IMR-90 (cell line): ENCODE measurements at regions not wholly inside any gene's neighbourhood (a gene's known extent, or its start where the extent isn't known, plus 50 kb on each side); places are given as distances from the start of the nearest gene placed in this dataset.

Experiments used
- ATAC-seq: fragments of 200-7000 bp; cut with Tn5 transposase; 2 replicates; pipeline ENCODE4 v1.9.1; 2020; ENCODE audit warnings: low read depth, mild to moderate bottlenecking, moderate library complexity
- BruUV-seq: library from RNA; stranded (reverse); fragments of 400-500 nt; replicated peaks from 2 replicates; lab custom pipeline; 2021; lab: Mats Ljungman, UMichigan
- CTCF ChIA-PET: fragments of 300-600 bp; formaldehyde crosslinking; extraction: SDS; loops from one replicate; lab custom pipeline; 2021; ENCODE audit warnings: antibody characterized with exemption; lab: Yijun Ruan, JAX
- POLR2A ChIA-PET: fragments of 300-600 bp; sonication (Branson Sonifier 250); formaldehyde crosslinking; loops from one replicate; lab custom pipeline; 2022; ENCODE audit warnings: antibody characterized with exemption; ENCODE audit not compliant: unreplicated experiment; lab: Charles Lee
- DNase-seq: peaks from one replicate; pipeline ENCODE4 v3.0.0; 2013
- H2AFZ ChIP-seq: replicated peaks from 2 replicates; pipeline ENCODE3; 2013; ENCODE audit warnings: low read length, mild to moderate bottlenecking; ENCODE audit not compliant: poor library complexity
- H2AK5ac ChIP-seq: 2 replicates; pipeline ENCODE4 v1.6.1; 2013; ENCODE audit warnings: low read depth, low read length, inconsistent platforms
- H2AK9ac ChIP-seq: replicated peaks from 2 replicates; pipeline ENCODE3; 2013; ENCODE audit warnings: mild to moderate bottlenecking, low read depth, low read length, moderate library complexity; ENCODE audit not compliant: poor library complexity
- H2BK120ac ChIP-seq: 2 replicates; pipeline ENCODE4 v1.6.1; 2013; ENCODE audit warnings: low read depth, low read length, inconsistent platforms
- H2BK15ac ChIP-seq: 3 replicates; pipeline ENCODE4 v1.6.1; 2013; ENCODE audit warnings: low read depth, low read length, inconsistent platforms
- H2BK20ac ChIP-seq: 2 replicates; pipeline ENCODE4 v1.6.1; 2013; ENCODE audit warnings: low read depth, mild to moderate bottlenecking, inconsistent platforms, low read length, moderate library complexity
- H2BK5ac ChIP-seq: 2 replicates; pipeline ENCODE4 v1.6.1; 2013; ENCODE audit warnings: mild to moderate bottlenecking, low read depth, low read length, inconsistent platforms; ENCODE audit not compliant: poor library complexity, severe bottlenecking
- H3K14ac ChIP-seq: replicated peaks from 2 replicates; pipeline ENCODE4 v1.6.1; 2013; ENCODE audit warnings: low read depth, low read length, inconsistent platforms
- H3K18ac ChIP-seq: 2 replicates; pipeline ENCODE4 v1.6.1; 2013; ENCODE audit warnings: low read depth, low read length, control low read depth
- H3K23ac ChIP-seq: 2 replicates; pipeline ENCODE4 v1.6.1; 2013; ENCODE audit warnings: low read depth, low read length, inconsistent platforms
- H3K27ac ChIP-seq: 2 replicates; pipeline ENCODE4 v1.5.1; 2013; ENCODE audit warnings: mild to moderate bottlenecking, control low read depth, low read length; ENCODE audit not compliant: insufficient read depth
- H3K27me3 ChIP-seq: 2 replicates; pipeline ENCODE4 v1.6.1; 2013; ENCODE audit warnings: low read length; ENCODE audit not compliant: control insufficient read depth, insufficient read depth
- H3K36me3 ChIP-seq: 2 replicates; pipeline ENCODE4 v1.6.1; 2013; ENCODE audit warnings: low read length, mixed read lengths; ENCODE audit not compliant: control insufficient read depth, insufficient read depth
- H3K4ac ChIP-seq: 2 replicates; pipeline ENCODE4 v1.6.1; 2013; ENCODE audit warnings: low read depth, low read length, inconsistent platforms
- H3K4me1 ChIP-seq: 2 replicates; pipeline ENCODE4 v1.6.1; 2013; ENCODE audit warnings: low read length, mixed read lengths; ENCODE audit not compliant: control insufficient read depth, insufficient read depth
- H3K4me2 ChIP-seq: 2 replicates; pipeline ENCODE4 v1.6.1; 2013; ENCODE audit warnings: low read depth, mild to moderate bottlenecking, control low read depth, low read length, moderate library complexity
- H3K4me3 ChIP-seq: 2 replicates; pipeline ENCODE4 v1.5.1; 2013; ENCODE audit warnings: low read depth, mild to moderate bottlenecking, control low read depth, low read length, moderate library complexity; ENCODE audit not compliant: insufficient read depth
- H3K56ac ChIP-seq: 2 replicates; pipeline ENCODE4 v1.6.1; 2013; ENCODE audit warnings: low read length, inconsistent platforms; ENCODE audit not compliant: insufficient read depth; ENCODE audit errors: extremely low read depth
- H3K79me1 ChIP-seq, 2 experiments: 2 replicates each; pipeline ENCODE4 v1.6.1; 2013; ENCODE audit warnings: low read length in 2 of 2, inconsistent platforms in 1 of 2, low read depth in 1 of 2
- H3K9ac ChIP-seq: 2 replicates; pipeline ENCODE4 v1.6.1; 2013; ENCODE audit warnings: low read depth, low read length, control low read depth
- H3K9me1 ChIP-seq: 2 replicates; pipeline ENCODE4 v1.6.1; 2013; ENCODE audit warnings: low read length, inconsistent platforms; ENCODE audit not compliant: insufficient read depth
- H3K9me3 ChIP-seq: 2 replicates; pipeline ENCODE4 v1.6.1; 2013; ENCODE audit warnings: low read length; ENCODE audit not compliant: control insufficient read depth, insufficient read depth
- H4K20me1 ChIP-seq: 2 replicates; pipeline ENCODE4 v1.6.1; 2013; ENCODE audit warnings: low read length, inconsistent platforms; ENCODE audit not compliant: insufficient read depth
- H4K5ac ChIP-seq: 2 replicates; pipeline ENCODE4 v1.6.1; 2013; ENCODE audit warnings: mild to moderate bottlenecking, low read depth, low read length, control low read depth
- H4K8ac ChIP-seq, 2 experiments: 2 replicates each; pipeline ENCODE4 v1.6.1; 2013; ENCODE audit warnings: low read depth in 2 of 2, low read length in 2 of 2, control low read depth in 1 of 2, inconsistent platforms in 1 of 2
- H4K91ac ChIP-seq: 2 replicates; pipeline ENCODE4 v1.6.1; 2013; ENCODE audit warnings: low read depth, low read length, inconsistent platforms; ENCODE audit not compliant: insufficient read depth
- CEBPB ChIP-seq: IDR thresholded peaks from 2 replicates; pipeline ENCODE4 v1.6.1; 2012; ENCODE audit warnings: low read depth, low read length, improper control_type of control experiment
- WGBS, 2 experiments: methylation state at CpG; one replicate each; pipeline versions ENCODE4 v1.1.5 to v1.1.7; 2013; ENCODE audit warnings: missing lambda C conversion rate in 2 of 2; ENCODE audit not compliant: insufficient read length in 1 of 2; ENCODE audit errors: extremely low coverage in 2 of 2; 5-methylcytosine and 5-hydroxymethylcytosine counted together
- dilution Hi-C: fragments of 300-500 bp; cut with HindIII; formaldehyde crosslinking; loops from one replicate; pipeline ENCODE4 v1.14.3; 2018; ENCODE audit warnings: low sequenced_read_pairs; ENCODE audit not compliant: unreplicated experiment
- in situ Hi-C: fragments of 300-500 bp; cut with MboI; formaldehyde crosslinking; loops from 3 replicates; pipeline ENCODE4 v1.14.3; 2019; ENCODE audit warnings: low sequenced_read_pairs, inconsistent platforms, mixed read lengths
- intact Hi-C: fragments of 100-400 bp; cut with micrococcal nuclease; formaldehyde crosslinking; loops from 2 replicates; pipeline ENCODE4 v1.10.0; 2022

- Histone ChIP-seq H2AFZ (no peak overlapping the region), H3K4me1 (peaks cover 26% of the 10 kb centered on the region), H2BK20ac (peak overlapping the region; percentile 97), H3K27ac (no peak overlapping the region), H3K4me3 (no peak overlapping the region), H3K23ac (peak overlapping the region; percentile 8; the same call in 1 of the 2 replicates), H3K18ac (peak overlapping the region; percentile 91; the same call in 1 of the 2 replicates), H4K20me1 (0 out of 2 replicates have a peak, but pooled peaks cover 4% of the 10 kb centered on the region), H3K9ac (peak overlapping the region; percentile 44; the same call in 1 of the 2 replicates), H2BK15ac (peak overlapping the region; percentile 65; the same call in 1 of the 3 replicates), H3K4me2 (no peak overlapping the region), H3K27me3 (no peaks in the 10 kb centered on the region), H2AK5ac (no peak overlapping the region), H3K4ac (peak overlapping the region; percentile 17; the same call in 1 of the 2 replicates), H2BK5ac (peak overlapping the region; percentile 83), H4K91ac (peak overlapping the region; percentile 75), H4K8ac (peak overlapping the region; percentile 58 to 78; a peak in 3 of 4 replicates), H3K56ac (no peak overlapping the region), H3K79me1 (no peaks in the 10 kb centered on the region), H3K36me3 (no peaks in the 10 kb centered on the region), H3K9me3 (peaks cover 5% of the 10 kb centered on the region; the same call in 1 of the 2 replicates), H3K14ac (peak overlapping the region; percentile 50), H4K5ac (peak overlapping the region; percentile 76; the same call in 1 of the 2 replicates), H2BK120ac (peak overlapping the region; percentile 85), H2AK9ac (no peak overlapping the region), H3K9me1 (peaks cover 18% of the 10 kb centered on the region; the same call in 1 of the 2 replicates)
- in situ Hi-C loops = no loop called here
- ATAC-seq (no peak), DNase-seq (peak; percentile 29)
- intact Hi-C loops = no loop called here
- CTCF ChIA-PET = interaction anchor here (0.6 kb wide), 2 partner anchors 21 to 265 kb away, joined by 3 to 6 read pairs; no protein-coding TSS in a partner anchor
- no TSS peak for BruUV-seq
- dilution Hi-C loops = no loop called here
- POLR2A ChIA-PET = no interaction called here
- TF ChIP-seq CEBPB = no peak
- WGBS, 2 experiments = no CpG with 5 or more reads among the region's 1 CpG
Measured at GRCh38 chr18:22670914-22671313, 253.2 kb upstream of the CTAGE1 start.
